HG02798 (cell line): ENCODE measurements at regions not wholly inside any gene's neighbourhood (a gene's known extent, or its start where the extent isn't known, plus 50 kb on each side); places are given as distances from the start of the nearest gene placed in this dataset.
"Not testable (repeated sequence)": the region's sequence is repeated elsewhere in the genome, so short reads cannot be mapped to it uniquely, and the experiment has no call there.

ENCODE experiments used
- ATAC-seq: cut with Tn5 transposase; IDR thresholded peaks from one replicate; pipeline ENCODE4 v1.9.1; 2021; ENCODE audit warnings: mild to moderate bottlenecking; ENCODE audit not compliant: unreplicated experiment, poor library complexity

DNA sequence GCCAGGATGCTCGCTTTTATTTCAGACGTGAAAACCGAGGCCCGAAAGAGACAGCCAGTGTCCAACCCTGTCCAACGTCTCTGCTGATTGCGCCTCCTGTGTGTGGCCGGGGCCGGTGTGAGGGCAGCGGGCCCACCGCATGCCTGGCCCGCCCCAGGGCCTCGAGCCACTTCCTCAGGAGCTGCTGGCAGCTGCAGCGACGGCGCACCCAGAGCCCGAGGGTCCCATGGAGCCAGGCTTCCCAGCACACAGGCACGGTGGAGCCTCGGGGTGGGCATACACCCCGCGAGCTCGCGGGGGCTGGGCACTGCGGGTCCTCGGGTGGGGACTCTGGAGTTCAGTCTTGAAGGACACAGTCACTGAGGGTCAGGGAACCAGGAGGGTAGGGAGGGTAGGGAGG is 320.5 kb upstream of the PLGLB1 start:
- ATAC-seq = not testable (repeated sequence)

DNA sequence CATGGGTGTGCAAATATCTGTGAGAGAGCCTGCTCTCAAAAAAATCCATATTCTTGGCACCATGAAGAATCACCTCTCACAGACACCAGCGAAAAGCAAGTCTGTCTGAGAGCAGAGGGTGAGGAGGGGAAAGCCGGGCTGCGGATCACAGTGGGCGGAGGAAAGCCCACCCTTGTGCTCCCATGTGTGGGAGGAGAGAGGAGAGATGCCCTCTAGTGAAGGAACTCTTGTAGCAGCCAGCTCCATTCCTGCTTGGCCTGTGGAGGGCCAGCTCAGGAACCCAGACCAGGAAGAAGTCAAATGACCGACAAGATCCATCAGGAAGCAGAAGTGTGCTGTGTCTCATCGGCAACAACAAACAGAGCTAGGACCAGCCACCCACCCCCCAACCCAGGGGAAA is 321.7 kb upstream of the PLGLB1 start:
- not testable (repeated sequence) for ATAC-seq

GRCh38 chr2:87345283-87345682 is 323.6 kb upstream of the PLGLB1 start:
- not testable (repeated sequence) for ATAC-seq

DNA sequence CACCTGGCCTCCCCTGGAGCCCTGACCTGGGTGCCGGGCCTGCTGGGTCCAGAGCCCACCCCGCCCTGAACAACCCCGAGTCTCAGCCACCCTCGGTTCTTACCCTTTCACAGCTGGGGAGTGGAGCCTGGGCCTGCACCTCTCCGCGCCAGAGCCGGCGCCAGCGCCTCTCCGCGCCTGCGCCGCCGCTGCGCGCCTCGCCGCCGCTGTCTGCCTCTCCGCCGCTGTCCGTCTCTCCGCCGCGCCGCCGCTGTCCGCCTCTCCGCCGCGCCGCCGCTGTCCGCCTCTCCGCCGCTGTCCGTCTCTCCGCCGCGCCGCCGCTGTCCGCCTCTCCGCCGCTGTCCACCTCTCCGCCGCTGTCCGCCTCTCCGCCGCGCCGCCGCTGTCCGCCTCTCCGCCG is 326.9 kb upstream of the PLGLB1 start:
- ATAC-seq = not testable (repeated sequence)

- ATAC-seq = not testable (repeated sequence)
Measured at GRCh38 chr2:87349006-87349405, 327.4 kb upstream of the PLGLB1 start.

GRCh38 chr2:87352178-87352934 is 330.7 kb upstream of the PLGLB1 start:
- not testable (repeated sequence) for ATAC-seq

DNA sequence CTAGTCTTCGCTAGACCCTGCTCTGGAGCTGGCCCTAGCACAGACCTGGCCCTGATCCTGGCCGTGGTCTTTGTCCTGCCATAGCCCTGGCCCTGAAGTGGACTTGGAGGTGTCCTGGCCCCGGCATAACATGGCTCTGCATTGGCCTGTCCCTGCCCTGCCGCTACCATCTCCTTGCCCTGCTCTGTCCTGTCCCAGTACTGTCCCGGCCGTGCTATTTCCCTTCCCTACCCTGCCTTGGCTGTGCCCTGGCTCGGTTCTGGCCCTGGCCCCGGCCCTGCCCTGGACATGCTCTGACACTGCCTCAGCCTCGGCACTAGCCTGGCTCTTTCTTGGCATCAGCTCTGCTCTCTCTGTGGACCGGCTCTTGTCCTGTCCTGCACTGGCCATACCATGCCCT is 331.8 kb upstream of the PLGLB1 start:
- not testable (repeated sequence) for ATAC-seq

- not testable (repeated sequence) for ATAC-seq
Measured at GRCh38 chr2:87354102-87354501, 332.5 kb upstream of the PLGLB1 start.

GRCh38 chr2:87360250-87360649 is 338.6 kb upstream of the PLGLB1 start:
- not testable (repeated sequence) for ATAC-seq

DNA sequence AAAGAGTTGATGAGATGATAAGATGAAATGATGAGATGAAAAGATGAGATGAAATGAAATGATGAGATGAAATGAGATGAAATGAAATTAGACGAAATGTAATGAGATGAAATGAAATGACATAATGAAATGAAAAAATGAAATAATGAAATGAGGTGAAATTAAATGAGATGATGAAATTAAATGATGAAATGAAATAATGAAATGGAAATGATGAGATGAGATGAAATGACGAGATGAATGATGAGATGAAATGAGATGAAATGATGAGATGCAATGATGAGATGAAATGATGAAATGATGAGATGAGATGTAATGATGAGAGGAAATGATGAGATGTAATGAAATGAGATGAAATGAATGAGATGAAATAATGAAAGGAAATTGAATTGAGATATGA is 339.3 kb upstream of the PLGLB1 start:
- not testable (repeated sequence) for ATAC-seq

GRCh38 chr2:87361805-87362204 is 340.2 kb upstream of the PLGLB1 start:
- not testable (repeated sequence) for ATAC-seq

DNA sequence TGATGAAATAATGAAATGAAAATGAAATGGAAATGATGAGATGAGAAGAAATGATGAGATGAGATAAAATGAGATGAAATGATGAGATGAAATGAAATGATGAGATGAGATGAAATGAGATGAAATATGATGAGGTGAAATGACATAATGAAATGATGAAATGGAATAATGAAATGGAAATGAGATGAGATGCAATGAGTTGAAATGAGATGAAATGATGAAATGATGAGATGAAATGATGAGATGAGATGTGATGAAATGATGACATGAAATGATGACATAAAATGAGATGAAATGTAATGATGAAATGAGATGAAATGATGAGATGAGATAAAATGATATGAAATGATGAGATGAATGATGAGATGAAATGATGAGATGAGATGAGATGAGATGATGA is 342.7 kb upstream of the PLGLB1 start:
- ATAC-seq = not testable (repeated sequence)

DNA sequence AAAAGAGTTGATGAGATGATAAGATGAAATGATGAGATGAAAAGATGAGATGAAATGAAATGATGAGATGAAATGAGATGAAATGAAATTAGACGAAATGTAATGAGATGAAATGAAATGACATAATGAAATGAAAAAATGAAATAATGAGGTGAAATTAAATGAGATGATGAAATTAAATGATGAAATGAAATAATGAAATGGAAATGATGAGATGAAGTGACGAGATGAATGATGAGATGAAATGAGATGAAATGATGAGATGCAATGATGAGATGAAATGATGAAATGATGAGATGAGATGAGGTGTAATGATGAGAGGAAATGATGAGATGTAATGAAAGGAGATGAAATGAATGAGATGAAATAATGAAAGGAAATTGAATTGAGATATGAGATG is 343.4 kb upstream of the PLGLB1 start:
- not testable (repeated sequence) for ATAC-seq

GRCh38 chr2:87386063-87386560 is 361.8 kb upstream of the PLGLB2 start:
- ATAC-seq = not testable (repeated sequence)

- ATAC-seq = not testable (repeated sequence)
Measured at GRCh38 chr2:87395784-87396183, 352.1 kb upstream of the PLGLB2 start.

- ATAC-seq = not testable (repeated sequence)
Measured at GRCh38 chr2:87396551-87397265, 351.2 kb upstream of the PLGLB2 start.

- ATAC-seq = not testable (repeated sequence)
Measured at GRCh38 chr2:87397276-87398065, 350.4 kb upstream of the PLGLB2 start.

DNA sequence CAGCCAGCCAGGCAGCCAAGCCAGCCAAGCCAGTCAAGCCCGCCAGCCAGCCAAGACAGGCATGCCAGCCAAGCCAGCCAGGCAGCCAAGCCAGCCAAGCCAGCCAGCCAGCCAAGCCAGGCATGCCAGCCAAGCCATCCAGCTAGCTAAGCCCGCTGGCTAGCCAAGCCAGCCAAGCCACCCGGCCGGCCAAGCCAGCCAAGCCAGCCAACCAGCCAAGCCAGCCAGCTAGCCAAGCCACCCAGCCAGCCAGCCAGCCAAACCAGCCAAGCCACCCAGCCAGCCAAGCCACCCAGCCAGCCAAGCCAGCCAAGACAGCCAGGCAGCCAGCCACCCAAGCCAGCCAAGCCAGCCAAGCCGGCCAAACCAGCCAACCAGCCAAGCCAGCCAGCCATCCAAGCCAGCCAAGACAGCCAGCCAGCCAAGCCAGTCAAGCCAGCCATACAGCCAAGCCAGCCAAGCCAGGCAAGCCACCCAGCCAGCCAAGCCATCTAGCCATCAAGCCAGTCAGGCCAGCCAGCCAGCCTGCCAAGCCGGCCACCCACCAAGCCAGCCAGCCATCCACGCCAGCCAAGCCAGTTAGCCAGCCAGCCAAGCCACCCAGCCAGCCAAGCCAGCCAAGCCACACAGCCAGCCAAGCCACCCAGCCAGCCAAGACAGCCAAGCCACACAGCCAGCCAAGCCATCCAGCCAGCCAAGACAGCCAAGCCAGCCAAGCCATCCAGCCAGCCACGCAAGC is 349.2 kb upstream of the PLGLB2 start:
- not testable (repeated sequence) for ATAC-seq

DNA sequence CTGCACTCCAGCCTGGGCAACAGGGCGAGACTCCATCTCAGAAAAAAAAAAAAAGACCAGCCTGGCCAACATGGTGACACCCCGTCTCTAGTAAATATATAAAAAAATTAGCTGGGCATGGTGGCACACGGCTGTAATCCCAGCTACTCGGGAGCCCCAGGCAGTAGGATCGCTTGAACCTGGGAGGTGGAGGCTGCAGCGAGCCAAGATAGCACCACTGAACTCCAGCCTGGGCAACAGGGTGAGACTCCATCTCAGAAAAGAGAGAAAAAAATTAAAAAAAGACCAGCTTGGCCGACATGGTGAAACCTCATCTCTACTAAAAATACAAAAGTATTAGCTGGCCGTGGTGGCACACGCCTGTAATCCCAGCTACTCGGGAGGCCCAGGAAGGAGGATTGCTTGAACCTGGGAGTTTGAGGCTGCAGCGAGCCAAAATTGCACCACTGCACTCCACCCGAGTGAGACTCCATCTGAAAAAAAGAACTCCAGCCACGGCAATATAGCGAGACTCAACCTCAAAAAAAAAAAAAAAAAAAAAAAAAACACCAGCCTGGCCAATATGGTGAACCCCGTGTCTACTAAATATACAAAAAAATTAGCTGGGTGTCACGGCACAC is 346.1 kb upstream of the PLGLB2 start:
- no peak for ATAC-seq

DNA sequence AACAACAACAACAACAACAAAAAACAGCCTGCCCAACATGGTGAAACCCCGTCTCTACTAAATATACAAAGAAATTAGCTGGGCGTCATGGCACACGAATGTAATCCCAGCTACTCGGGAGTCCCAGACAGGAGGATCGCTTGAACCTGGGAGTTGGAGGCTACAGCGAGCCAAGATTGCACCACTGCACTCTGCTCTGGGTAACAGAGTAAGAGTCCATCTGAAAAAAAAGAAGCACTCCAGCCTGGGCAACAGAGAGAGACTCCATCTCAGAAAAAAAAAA is 344.1 kb upstream of the PLGLB2 start:
- no peak for ATAC-seq
